Testis (tissue), 2 donors: ENCODE measurements at regions not wholly inside any gene's neighbourhood (a gene's known extent, or its start where the extent isn't known, plus 50 kb on each side); places are given as distances from the start of the nearest gene placed in this dataset.
"Not testable (repeated sequence)": the region's sequence is repeated elsewhere in the genome, so short reads cannot be mapped to it uniquely, and the experiment has no call there.

Experiments used
- DNase-seq: peaks from one replicate; pipeline ENCODE4 v3.0.0-alpha.2; 2019
- H3K27ac ChIP-seq, 2 donors: fragments of 200-600 bp; sonication (generic); one replicate each; pipeline ENCODE4 v1.5.1; 2019
- H3K27me3 ChIP-seq: fragments of 200-600 bp; sonication (generic); one replicate; pipeline ENCODE4 v1.5.1; 2019
- H3K36me3 ChIP-seq: fragments of 200-600 bp; sonication (generic); one replicate; pipeline ENCODE4 v1.5.1; 2017; ENCODE audit warnings: low read depth; ENCODE audit errors: missing control alignments
- H3K4me1 ChIP-seq: fragments of 200-600 bp; sonication (generic); one replicate; pipeline ENCODE4 v1.5.1; 2019
- H3K4me3 ChIP-seq, 2 donors: fragments of 200-600 bp; sonication (generic); one replicate each; pipeline ENCODE4 v1.5.1; 2017 to 2019
- H3K9me3 ChIP-seq: fragments of 200-600 bp; sonication (generic); one replicate; pipeline ENCODE4 v1.5.1; 2017
- CTCF ChIP-seq, 3 experiments: fragments of 450-650 bp in 2 of 3; fragments of 200-600 bp in 1 of 3; sonication (generic) in 1 of 3; IDR thresholded peaks; one replicate each; pipeline ENCODE4 v1.5.1; 2016 to 2019; ENCODE audit warnings: antibody characterized with exemption in 3 of 3, mild to moderate bottlenecking in 2 of 3, moderate library complexity in 1 of 3
- POLR2A ChIP-seq: fragments of 450-650 bp; IDR thresholded peaks from one replicate; pipeline ENCODE4 v1.6.1; 2017; ENCODE audit warnings: antibody characterized with exemption, mild to moderate bottlenecking, moderate library complexity
- WGBS, 2 donors: methylation state at CpG; one replicate each; pipeline ENCODE4 v1.1.5; 2018; 5-methylcytosine and 5-hydroxymethylcytosine counted together
- intact Hi-C: fragments of 100-400 bp; cut with DNase I; formaldehyde crosslinking; loops from one replicate; pipeline ENCODE4 v1.15.1; 2023; ENCODE audit warnings: low total_unique reads

DNA sequence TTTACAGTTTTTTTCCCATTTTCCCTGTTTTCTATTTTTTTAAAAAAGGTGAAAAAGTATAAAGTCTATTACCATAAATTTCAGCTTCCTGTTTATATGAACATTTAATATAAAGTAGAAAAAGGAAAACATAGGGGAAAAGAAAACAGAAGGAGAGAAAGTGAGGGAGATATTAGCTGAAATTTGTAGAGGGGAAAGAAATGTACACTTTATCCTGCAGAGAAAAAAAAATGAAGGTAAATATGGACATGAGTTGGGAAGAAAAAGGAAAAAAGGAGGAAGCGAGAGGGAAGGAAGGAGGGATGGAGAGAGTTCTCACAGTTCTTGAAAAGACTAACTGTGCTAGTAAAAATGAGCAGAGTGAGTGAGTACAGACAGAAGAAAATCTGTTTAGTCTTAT lies 91.6 kb upstream of the BTG1 start:
- TF ChIP-seq CTCF (IDR thresholded peaks at IDR 0.05) (no peak), POLR2A (no peak)
- H3K27ac ChIP-seq: no peak overlapping the region
- no peak for DNase-seq
- intact Hi-C loops: no loop called here
- H3K36me3 ChIP-seq: no peaks in the 10 kb centered on the region
- no peaks in the 10 kb centered on the region for H3K27me3 ChIP-seq
- H3K9me3 ChIP-seq: no peaks in the 10 kb centered on the region
- H3K4me3 ChIP-seq: no peak overlapping the region
- 91 to 100% methylated on average over 1 of the region's 1 CpG for WGBS, 2 donors
- no peaks in the 10 kb centered on the region for H3K4me1 ChIP-seq

- H3K9me3 ChIP-seq: no peaks in the 10 kb centered on the region
- intact Hi-C loops: no loop called here
- 92 to 93% methylated on average over 7 of the region's 7 CpGs for WGBS, 2 donors
- TF ChIP-seq POLR2A (no peak), CTCF (IDR thresholded peaks at IDR 0.05) (no peak)
- no peaks in the 10 kb centered on the region for H3K27me3 ChIP-seq
- no peaks in the 10 kb centered on the region for H3K4me1 ChIP-seq
- H3K36me3 ChIP-seq: no peaks in the 10 kb centered on the region
- no peak overlapping the region for H3K4me3 ChIP-seq
- no peak for DNase-seq
- no peak overlapping the region for H3K27ac ChIP-seq
Observed at GRCh38 chr12:92235703-92236472, 90.2 kb upstream of the BTG1 start.

GRCh38 chr12:92234533-92234932 lies 88.9 kb upstream of the BTG1 start:
- no peaks in the 10 kb centered on the region for H3K9me3 ChIP-seq
- H3K4me1 ChIP-seq: no peaks in the 10 kb centered on the region
- intact Hi-C loops: no loop called here
- H3K27me3 ChIP-seq: no peaks in the 10 kb centered on the region
- TF ChIP-seq POLR2A: no peak
- TF ChIP-seq CTCF (IDR thresholded peaks at IDR 0.05): no peak
- DNase-seq: no peak
- no peak overlapping the region for H3K27ac ChIP-seq
- H3K36me3 ChIP-seq: no peaks in the 10 kb centered on the region
- 84 to 93% methylated on average over 1 of the region's 1 CpG for WGBS, 2 donors
- H3K4me3 ChIP-seq: no peak overlapping the region

GRCh38 chr12:92233346-92234015 lies 87.8 kb upstream of the BTG1 start:
- Histone ChIP-seq H3K9me3 (no peaks in the 10 kb centered on the region), H3K4me1 (no peaks in the 10 kb centered on the region), H3K27ac (no peak overlapping the region), H3K27me3 (no peaks in the 10 kb centered on the region), H3K36me3 (no peaks in the 10 kb centered on the region), H3K4me3 (no peak overlapping the region)
- intact Hi-C loops: no loop called here
- DNase-seq: no peak
- TF ChIP-seq CTCF (IDR thresholded peaks at IDR 0.05) (no peak), POLR2A (no peak)
- 92 to 93% methylated on average over 5 of the region's 5 CpGs for WGBS, 2 donors

- H3K27me3 ChIP-seq, H3K4me1 ChIP-seq, H3K4me3 ChIP-seq, H3K36me3 ChIP-seq, intact Hi-C loops, H3K9me3 ChIP-seq, DNase-seq, H3K27ac ChIP-seq: not testable (repeated sequence)
- 90 to 92% methylated on average over 2 of the region's 2 CpGs for WGBS, 2 donors
Observed at GRCh38 chr12:92232371-92232932, 86.8 kb upstream of the BTG1 start.

GRCh38 chr12:92231945-92232344 lies 86.3 kb upstream of the BTG1 start:
- intact Hi-C loops: not testable (repeated sequence)
- 61% methylated on average over 3 of the region's 3 CpGs for WGBS, 2 donors

DNA sequence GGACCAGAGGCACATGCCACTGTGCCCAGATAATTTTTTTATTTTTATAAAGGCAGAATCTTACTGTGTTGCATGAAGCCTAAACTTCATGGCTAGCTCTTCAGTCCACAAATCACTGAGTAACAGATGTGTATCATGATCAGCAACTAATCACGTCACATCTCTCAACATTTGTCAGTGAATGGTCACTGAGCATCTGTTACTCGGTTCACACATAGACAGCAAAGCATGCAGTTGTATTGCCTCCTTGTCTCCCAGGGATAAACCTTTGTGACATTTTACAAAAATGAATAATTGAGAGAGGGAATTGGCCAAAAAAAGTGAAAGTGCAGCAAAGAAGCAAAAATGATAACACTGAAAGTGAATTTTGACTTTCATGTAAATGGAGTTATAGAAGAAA lies 85.9 kb upstream of the BTG1 start:
- intact Hi-C loops, H3K27ac ChIP-seq: not testable (repeated sequence)
- WGBS, 2 donors: 71 to 78% methylated on average over 2 of the region's 2 CpGs

More at GRCh38 chr12:92231945-92232344, 86.3 kb upstream of the BTG1 start:
- H3K9me3 ChIP-seq, H3K4me3 ChIP-seq, H3K27ac ChIP-seq, H3K27me3 ChIP-seq, H3K4me1 ChIP-seq, DNase-seq, H3K36me3 ChIP-seq: not testable (repeated sequence)

More for the DNA sequence above, 85.9 kb upstream of the BTG1 start:
- DNase-seq, H3K36me3 ChIP-seq, H3K4me3 ChIP-seq, H3K27me3 ChIP-seq, H3K9me3 ChIP-seq, H3K4me1 ChIP-seq: not testable (repeated sequence)
